Tongue (tissue), 1 donor: ENCODE measurements at regions not wholly inside any gene's neighbourhood (a gene's known extent, or its start where the extent isn't known, plus 50 kb on each side); places are given as distances from the start of the nearest gene placed in this dataset.

Experiments
- DNase-seq: peaks from one replicate; pipeline ENCODE4 v3.0.0-alpha.2; 2015

GRCh38 chr6:98156580-98156979, 677.8 kb upstream of the POU3F2 start:
- no peak for DNase-seq

GRCh38 chr6:98179606-98180005, 654.8 kb upstream of the POU3F2 start:
- no peak for DNase-seq

DNA sequence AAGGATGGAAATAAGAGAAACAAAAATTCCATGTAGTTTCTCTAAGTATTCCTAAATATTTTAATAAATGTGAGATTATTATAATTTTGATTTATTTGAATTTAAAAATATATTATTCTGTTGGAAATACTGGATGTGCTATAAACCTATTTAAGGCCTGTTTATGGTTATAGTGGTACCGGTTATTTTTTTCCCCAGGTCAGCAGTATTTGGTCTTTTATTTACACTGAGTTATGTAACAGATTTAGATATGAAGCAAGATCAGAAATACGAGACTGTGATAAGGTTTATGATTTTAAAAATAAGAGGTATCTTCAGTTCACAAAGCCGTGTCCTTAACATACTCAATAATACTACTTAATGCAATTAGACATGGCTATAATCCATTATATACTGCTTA, 634.3 kb upstream of the POU3F2 start:
- DNase-seq, result no peak

DNA sequence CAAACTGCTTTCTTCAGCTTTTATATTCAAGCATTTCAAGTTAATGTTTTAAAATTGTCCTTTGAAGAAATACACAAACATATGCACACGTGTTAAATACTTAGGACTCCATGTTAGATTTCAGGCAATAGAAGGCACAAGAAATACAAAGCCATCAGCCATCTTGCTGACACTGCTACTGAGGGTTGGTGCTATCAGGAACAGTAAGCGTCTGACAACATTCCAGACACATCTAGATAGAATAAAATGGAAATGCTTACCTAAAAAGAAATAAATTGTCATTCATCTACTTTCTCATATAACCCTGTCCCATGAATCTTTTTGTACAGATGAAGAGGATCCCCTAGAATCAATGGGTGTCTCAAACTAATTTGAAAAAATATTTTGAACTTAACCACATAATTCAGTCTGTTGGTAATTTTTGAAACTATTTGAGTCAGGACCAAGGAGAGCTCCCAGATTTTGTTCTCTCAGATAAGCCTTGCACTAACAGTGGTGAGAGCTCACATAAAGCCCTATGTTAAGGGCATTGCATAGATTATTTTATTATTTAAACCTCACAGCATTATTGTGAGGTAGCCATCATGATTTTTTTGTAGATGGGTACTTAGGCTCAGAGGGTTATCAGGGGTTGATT, 631.1 kb upstream of the POU3F2 start:
- peak; percentile 45 for DNase-seq

GRCh38 chr6:98212468-98212867, 621.9 kb upstream of the POU3F2 start:
- no peak for DNase-seq

DNA sequence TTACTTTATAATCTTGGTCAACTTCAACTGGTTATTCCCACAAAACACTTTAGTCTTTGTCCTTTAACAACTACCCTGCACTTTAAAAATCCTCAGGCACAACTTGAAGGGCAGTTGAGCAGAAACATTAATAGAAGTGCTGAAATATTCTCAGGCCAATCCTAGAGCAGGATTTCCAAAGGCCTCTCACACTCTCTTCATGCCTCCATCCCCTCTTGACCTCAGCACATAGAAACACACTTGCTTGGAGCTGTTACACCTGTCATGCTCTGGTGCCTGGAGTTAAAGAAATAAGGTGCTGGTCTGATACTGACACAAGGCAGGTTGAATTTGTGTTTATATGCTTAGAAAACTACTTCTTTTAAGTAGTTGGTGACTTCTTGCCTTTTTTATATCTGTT, 618.8 kb upstream of the POU3F2 start:
- peak; percentile 5 for DNase-seq

- no peak for DNase-seq
These were observed 604.1 kb upstream of the POU3F2 start for GRCh38 chr6:98230250-98230649.

- DNase-seq, result no peak
These were observed 595.3 kb upstream of the POU3F2 start for GRCh38 chr6:98239057-98239456.

- no peak for DNase-seq
These were observed 592.7 kb upstream of the POU3F2 start for GRCh38 chr6:98241630-98242029.

- DNase-seq, result no peak
These were observed 579.8 kb upstream of the POU3F2 start for GRCh38 chr6:98254624-98255023.

- no peak for DNase-seq
These were observed 574.0 kb upstream of the POU3F2 start for GRCh38 chr6:98260382-98260781.

- no peak for DNase-seq
These were observed 562.3 kb upstream of the POU3F2 start for GRCh38 chr6:98272060-98272459.

DNA sequence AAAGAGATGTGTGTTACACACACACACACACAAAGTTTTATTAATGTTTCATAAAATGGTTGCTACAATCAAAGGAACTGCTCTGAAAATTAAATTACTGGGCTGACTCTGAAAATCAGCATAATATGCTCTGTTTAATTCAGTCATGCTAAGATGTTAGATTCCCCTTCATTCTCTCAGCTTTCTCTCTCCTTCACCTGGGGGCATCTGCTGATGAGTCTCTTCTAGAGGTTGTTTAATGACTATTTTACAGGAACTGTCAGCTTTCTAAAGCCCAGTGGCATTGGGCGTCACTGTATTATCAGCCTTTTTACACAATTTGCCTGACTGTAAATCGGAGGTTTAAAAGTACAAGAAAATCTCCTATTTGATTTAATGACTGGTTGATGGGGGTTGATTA, 559.7 kb upstream of the POU3F2 start:
- no peak for DNase-seq

DNA sequence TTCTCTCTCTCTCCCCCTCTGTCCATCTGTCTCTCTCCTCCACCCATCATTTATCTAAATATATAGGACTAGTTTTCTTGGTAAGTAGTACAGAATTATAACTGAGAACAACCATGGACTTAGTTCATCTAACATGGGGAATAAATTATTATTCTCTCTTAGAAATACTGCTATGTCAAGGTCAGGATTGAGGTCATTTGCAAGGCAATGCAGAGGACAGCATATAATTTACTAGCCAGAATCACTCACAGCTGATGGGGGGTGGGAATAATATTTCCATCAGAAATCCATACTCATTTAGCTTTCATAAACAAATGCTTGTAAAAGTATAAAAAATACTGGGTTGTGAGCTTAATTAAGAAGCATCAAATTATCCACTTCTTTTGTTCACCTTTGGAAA, 553.9 kb upstream of the POU3F2 start:
- DNase-seq, result no peak

GRCh38 chr6:98286620-98287019, 547.8 kb upstream of the POU3F2 start:
- DNase-seq, result no peak

DNA sequence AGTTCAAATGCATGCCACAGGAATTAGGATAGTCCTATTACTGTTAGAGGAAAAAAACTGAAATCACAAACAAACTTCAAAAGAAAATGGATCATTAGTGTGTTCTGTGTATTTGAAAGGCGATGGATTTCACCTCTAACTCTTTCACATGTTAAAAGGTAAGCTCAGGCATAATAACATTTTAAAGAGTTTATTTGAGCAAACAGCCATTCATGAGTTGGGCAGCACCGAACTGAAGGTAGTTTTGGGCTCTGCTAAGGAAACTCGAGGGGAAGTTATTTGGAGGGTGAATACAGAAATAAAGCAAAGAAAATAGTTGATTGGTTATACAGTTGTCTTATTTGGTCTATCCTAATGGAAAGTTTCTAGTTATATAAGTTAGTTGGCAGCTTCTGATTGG, 546.5 kb upstream of the POU3F2 start:
- DNase-seq, result no peak

- DNase-seq, result no peak
These were observed 541.6 kb upstream of the POU3F2 start for GRCh38 chr6:98292810-98293209.

- DNase-seq, result no peak
These were observed 538.7 kb upstream of the POU3F2 start for GRCh38 chr6:98295515-98296175.

DNA sequence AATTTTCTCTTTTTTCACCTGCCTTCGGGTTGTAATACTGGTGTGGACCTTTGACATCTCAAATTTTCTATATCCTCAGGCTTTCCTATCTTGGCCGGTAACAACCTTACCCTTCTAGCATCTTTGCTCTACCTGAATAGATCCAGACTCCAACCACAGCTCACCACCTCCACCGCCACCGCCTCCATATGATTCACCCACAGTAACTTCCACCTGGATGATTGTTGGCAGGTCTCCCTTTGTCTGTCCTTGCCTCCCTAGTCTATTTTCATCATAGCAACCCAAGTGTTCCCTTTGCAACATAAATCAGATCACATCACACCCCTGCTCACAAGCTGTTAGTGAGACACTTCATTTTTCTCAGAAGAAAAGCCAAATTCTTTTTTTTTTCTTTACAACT, 525.8 kb upstream of the POU3F2 start:
- DNase-seq, result no peak

GRCh38 chr6:98310443-98310842, 523.9 kb upstream of the POU3F2 start:
- no peak for DNase-seq

DNA sequence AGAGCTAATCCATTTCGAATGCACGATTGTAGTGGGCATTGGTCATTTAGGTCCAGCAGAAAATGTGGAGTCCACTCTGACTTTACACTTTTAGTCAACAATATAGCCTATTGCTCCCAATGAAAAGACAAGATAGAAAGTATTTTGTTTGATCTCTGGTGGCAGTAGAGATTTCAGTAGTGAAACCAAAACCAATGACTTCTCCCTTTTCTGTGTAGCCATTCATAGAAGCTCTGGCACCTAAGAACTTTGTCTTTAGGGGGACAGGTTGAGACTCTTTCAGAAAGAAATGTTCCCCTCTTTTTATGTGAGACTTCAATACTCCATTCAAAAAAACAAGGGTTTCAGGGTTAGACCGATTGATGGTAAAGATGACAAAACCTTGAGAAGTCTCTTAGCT, 510.8 kb upstream of the POU3F2 start:
- DNase-seq, result no peak

GRCh38 chr6:98324446-98324845, 509.9 kb upstream of the POU3F2 start:
- peak; percentile 54 for DNase-seq

DNA sequence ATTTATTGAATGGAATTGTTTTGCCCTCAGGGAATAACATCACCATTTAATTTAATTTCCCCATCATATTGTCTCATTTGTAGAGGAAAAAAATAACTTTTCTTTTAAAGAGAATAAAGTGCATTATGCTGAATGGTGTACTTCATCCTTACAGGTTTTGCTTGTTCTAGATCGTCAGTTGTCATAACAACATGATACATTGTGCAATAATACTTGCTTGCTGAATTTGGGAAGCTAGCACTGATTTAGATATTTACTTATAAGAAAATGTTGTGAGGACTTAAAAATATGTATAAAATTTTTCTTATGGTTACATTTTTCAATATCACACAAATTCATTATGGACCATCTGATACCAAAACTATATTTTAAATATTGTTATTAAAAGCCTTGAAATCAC, 509.0 kb upstream of the POU3F2 start:
- DNase-seq, result no peak

DNA sequence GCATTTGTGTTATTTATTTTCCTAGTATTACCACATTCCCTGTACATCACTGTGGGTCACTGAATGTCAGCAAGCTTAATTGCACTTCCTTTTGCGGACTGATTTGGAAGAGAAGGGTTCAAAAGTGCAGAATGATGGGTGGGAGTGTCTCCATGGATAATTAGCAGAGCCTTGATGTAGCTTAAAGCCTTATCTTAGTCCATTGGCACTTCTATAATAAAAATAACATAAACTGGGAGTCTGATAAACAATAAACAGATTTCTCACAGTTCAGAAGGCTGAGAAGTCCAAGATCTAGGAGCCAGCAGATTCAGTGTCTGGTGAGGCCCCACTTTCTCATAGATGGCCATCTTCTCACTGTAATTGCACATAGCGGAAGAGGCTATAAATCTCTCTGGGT, 501.1 kb upstream of the POU3F2 start:
- no peak for DNase-seq

DNA sequence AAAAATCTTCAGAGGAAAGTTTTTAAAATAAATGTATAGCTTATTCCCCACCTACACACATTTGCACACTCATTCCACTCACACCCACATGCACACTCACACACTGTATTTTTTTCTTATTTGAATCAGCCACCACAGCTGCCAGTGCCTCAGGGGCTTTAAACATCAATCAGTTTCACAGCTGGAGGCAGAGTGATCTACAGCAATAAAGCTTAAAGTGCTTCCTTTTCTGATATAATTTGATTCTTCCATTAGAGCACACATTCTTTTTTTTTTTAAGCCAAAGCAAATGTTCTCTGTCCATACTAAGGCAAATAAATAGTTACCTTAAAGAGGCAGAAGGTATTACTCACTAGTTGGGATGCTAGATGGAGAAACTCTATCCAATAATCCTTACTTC, 498.8 kb upstream of the POU3F2 start:
- no peak for DNase-seq
